KMS-11 (cell line): ENCODE measurements at regions not wholly inside any gene's neighbourhood (a gene's known extent, or its start where the extent isn't known, plus 50 kb on each side); places are given as distances from the start of the nearest gene placed in this dataset.

Source experiments
- H2AFZ ChIP-seq: fragments of 200-600 bp; sonication (generic); 2 replicates; pipeline ENCODE4 v1.6.1; 2016; ENCODE audit warnings: antibody characterized with exemption, mixed run types, low read depth
- H3K27ac ChIP-seq: fragments of 200-600 bp; sonication (generic); 2 replicates; pipeline ENCODE4 v1.6.1; 2016; ENCODE audit warnings: mild to moderate bottlenecking, mixed run types
- H3K27me3 ChIP-seq: fragments of 200-600 bp; sonication (generic); 2 replicates; pipeline ENCODE4 v1.6.1; 2017; ENCODE audit warnings: mild to moderate bottlenecking, low read depth, mixed run types, moderate library complexity; ENCODE audit not compliant: insufficient read depth
- H3K36me3 ChIP-seq: fragments of 200-600 bp; sonication (generic); 2 replicates; pipeline ENCODE4 v1.6.1; 2017; ENCODE audit warnings: mild to moderate bottlenecking, mixed run types; ENCODE audit not compliant: insufficient read depth
- H3K4me1 ChIP-seq: fragments of 200-600 bp; sonication (generic); 2 replicates; pipeline ENCODE4 v1.6.1; 2016; ENCODE audit warnings: mild to moderate bottlenecking, low read depth, mixed run types; ENCODE audit not compliant: poor library complexity, severe bottlenecking
- H3K4me2 ChIP-seq: fragments of 200-600 bp; sonication (generic); 2 replicates; pipeline ENCODE4 v1.7.0; 2016; ENCODE audit warnings: mild to moderate bottlenecking, mixed run types
- H3K4me3 ChIP-seq: fragments of 200-600 bp; sonication (generic); IDR thresholded peaks from 2 replicates; pipeline ENCODE4 v1.6.1; 2017; ENCODE audit warnings: low read depth, low read length, mixed read lengths; ENCODE audit not compliant: insufficient read depth
- H3K79me2 ChIP-seq: fragments of 200-600 bp; sonication (generic); 2 replicates; pipeline ENCODE4 v1.6.1; 2016; ENCODE audit warnings: low read depth, mixed run types; ENCODE audit not compliant: insufficient read depth
- H3K9ac ChIP-seq: fragments of 200-600 bp; sonication (generic); 2 replicates; pipeline ENCODE4 v1.6.1; 2016; ENCODE audit warnings: mild to moderate bottlenecking, mixed run types
- H4K20me1 ChIP-seq: fragments of 200-600 bp; sonication (generic); 2 replicates; pipeline ENCODE4 v1.6.1; 2016; ENCODE audit warnings: mild to moderate bottlenecking, mixed run types; ENCODE audit not compliant: insufficient read depth
- TF ChIP-seq, protein P1 (sequence below): fragments of 200-600 bp; sonication (generic); conservative IDR thresholded peaks from 2 replicates; pipeline ENCODE4 v1.6.1; 2017; ENCODE audit warnings: low read depth, mild to moderate bottlenecking, antibody characterized with exemption, low read length, moderate library complexity, mixed read lengths

DNA sequence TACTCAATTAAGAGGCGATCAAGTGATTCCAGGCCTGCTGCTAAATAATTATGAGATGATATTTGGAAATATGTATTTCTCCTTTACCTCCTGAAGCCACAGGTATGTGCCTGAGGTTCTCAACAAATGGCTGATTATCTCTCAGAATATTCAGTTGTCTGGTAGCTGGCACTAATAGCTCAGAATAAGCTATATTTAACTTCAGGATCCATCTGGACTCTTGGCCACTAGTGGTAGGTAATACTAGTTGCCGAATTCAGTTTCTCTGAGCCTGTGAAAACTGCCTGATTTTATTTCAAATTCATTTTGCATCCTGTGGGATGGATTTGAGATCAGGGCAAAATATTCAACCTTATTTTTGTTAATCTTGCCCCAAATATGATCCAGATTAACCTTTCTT, 499.0 kb downstream of the DIPK2A start:
- Histone ChIP-seq H4K20me1 (no peaks in the 10 kb centered on the region), H3K27ac (no peak overlapping the region), H3K4me3 (no peak overlapping the region), H3K9ac (no peak overlapping the region), H3K27me3 (no peaks in the 10 kb centered on the region), H2AFZ (no peak overlapping the region), H3K36me3 (no peaks in the 10 kb centered on the region), H3K4me1 (no peaks in the 10 kb centered on the region), H3K4me2 (no peak overlapping the region), H3K79me2 (no peaks in the 10 kb centered on the region)
- TF ChIP-seq, protein P1, sequence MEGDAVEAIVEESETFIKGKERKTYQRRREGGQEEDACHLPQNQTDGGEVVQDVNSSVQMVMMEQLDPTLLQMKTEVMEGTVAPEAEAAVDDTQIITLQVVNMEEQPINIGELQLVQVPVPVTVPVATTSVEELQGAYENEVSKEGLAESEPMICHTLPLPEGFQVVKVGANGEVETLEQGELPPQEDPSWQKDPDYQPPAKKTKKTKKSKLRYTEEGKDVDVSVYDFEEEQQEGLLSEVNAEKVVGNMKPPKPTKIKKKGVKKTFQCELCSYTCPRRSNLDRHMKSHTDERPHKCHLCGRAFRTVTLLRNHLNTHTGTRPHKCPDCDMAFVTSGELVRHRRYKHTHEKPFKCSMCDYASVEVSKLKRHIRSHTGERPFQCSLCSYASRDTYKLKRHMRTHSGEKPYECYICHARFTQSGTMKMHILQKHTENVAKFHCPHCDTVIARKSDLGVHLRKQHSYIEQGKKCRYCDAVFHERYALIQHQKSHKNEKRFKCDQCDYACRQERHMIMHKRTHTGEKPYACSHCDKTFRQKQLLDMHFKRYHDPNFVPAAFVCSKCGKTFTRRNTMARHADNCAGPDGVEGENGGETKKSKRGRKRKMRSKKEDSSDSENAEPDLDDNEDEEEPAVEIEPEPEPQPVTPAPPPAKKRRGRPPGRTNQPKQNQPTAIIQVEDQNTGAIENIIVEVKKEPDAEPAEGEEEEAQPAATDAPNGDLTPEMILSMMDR: no peak

DNA sequence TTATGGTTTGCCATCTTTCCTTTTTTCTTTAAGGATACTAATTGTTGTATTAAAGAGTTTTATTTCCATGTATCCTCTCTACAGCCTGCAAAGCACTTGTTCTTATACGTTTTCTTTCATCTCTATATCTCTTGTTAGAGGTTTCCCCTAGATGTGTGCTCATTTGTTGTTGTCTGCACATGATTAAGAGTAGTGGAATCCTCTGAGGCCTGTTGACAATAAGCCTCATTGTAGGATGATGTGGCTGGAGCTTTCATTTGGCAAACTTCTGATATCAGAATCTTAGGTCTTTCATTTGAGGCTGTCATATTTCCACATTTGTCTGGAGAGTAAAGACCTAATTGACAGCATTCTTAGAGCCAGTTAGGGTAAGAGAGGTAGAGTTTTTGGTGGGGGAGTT, 506.0 kb downstream of the DIPK2A start:
- Histone ChIP-seq H3K4me2 (no peak overlapping the region), H4K20me1 (no peaks in the 10 kb centered on the region), H3K36me3 (no peaks in the 10 kb centered on the region), H3K79me2 (no peaks in the 10 kb centered on the region), H3K4me3 (no peak overlapping the region), H3K27ac (no peak overlapping the region), H2AFZ (no peak overlapping the region), H3K27me3 (no peaks in the 10 kb centered on the region), H3K9ac (no peak overlapping the region), H3K4me1 (no peaks in the 10 kb centered on the region)
- TF ChIP-seq, protein P1: no peak

DNA sequence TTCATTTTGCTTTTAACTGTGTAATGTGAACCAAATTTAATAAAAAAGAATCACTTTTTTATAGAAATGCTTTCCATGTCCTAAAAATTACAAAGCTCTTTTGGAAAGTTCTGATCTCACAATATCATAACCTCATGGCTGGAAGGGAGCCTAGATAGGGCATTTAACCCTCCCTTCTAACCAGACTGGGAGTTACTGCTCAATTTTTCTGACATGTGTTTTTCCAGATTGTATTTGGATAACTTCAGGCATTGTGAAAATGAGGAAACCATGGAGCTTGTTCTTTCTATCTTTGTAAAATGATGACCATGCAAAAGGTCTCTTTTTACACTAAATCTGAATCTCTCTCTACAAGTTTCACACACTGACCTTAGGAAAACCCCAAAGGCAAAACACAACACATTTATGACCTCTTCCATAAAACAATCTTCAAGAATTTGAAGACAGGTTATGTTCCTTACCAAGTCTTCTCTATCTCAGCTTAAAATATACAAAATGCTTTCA, 508.8 kb downstream of the DIPK2A start:
- H3K36me3 ChIP-seq: no peaks in the 10 kb centered on the region
- H3K4me1 ChIP-seq: no peaks in the 10 kb centered on the region
- TF ChIP-seq, protein P1: no peak
- no peaks in the 10 kb centered on the region for H4K20me1 ChIP-seq
- H2AFZ ChIP-seq: no peak overlapping the region
- H3K4me3 ChIP-seq: no peak overlapping the region
- no peaks in the 10 kb centered on the region for H3K79me2 ChIP-seq
- no peak overlapping the region for H3K9ac ChIP-seq
- no peak overlapping the region for H3K4me2 ChIP-seq
- no peaks in the 10 kb centered on the region for H3K27me3 ChIP-seq
- no peak overlapping the region for H3K27ac ChIP-seq

DNA sequence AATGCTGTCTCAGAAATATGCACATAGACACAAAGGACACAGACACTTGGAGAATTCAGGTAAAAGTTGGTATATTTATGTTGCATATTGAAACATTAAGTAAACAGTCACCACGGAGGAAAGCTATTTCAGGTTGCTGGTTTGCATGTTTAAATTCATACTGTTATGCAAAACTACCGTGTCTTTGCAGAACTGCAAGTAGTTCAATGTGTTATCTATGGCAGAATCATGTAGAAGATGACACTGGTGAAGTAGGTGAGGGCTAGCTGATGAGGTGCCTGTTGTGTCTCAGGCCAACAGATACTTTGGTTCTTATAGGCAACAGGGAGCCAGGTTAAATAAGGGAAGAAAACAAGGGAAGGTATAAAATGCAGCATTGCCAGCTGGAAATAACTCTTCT, 511.3 kb downstream of the DIPK2A start:
- H3K27ac ChIP-seq: no peak overlapping the region
- H3K4me2 ChIP-seq: no peak overlapping the region
- H3K9ac ChIP-seq: no peak overlapping the region
- H3K4me3 ChIP-seq: no peak overlapping the region
- no peaks in the 10 kb centered on the region for H4K20me1 ChIP-seq
- TF ChIP-seq, protein P1: no peak
- no peaks in the 10 kb centered on the region for H3K4me1 ChIP-seq
- H3K27me3 ChIP-seq: no peaks in the 10 kb centered on the region
- no peak overlapping the region for H2AFZ ChIP-seq
- no peaks in the 10 kb centered on the region for H3K36me3 ChIP-seq
- H3K79me2 ChIP-seq: no peaks in the 10 kb centered on the region

DNA sequence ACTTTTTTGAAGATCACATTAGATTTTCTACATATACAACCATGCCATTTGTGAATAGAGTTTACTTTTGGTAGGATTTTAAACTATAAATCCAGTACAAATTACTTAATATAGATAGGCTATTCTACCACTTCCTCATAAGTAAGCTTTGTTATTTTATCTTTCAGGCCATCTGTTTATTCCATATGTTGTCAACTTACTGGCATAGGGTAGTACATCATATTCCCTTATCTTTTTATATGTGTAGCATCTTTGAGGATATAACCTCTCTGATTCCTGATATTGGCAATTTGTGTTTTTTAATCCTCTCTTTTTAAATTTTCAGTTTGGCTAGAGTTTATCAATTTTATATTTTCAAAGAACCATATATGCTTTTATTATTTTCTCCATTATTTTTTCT, 515.4 kb downstream of the DIPK2A start:
- Histone ChIP-seq H3K4me1 (no peaks in the 10 kb centered on the region), H3K9ac (no peak overlapping the region), H3K4me3 (no peak overlapping the region), H4K20me1 (no peaks in the 10 kb centered on the region), H3K27ac (no peak overlapping the region), H3K4me2 (no peak overlapping the region), H3K79me2 (no peaks in the 10 kb centered on the region), H3K27me3 (no peaks in the 10 kb centered on the region), H3K36me3 (no peaks in the 10 kb centered on the region), H2AFZ (no peak overlapping the region)
- TF ChIP-seq, protein P1: no peak
